Ishikawa (cell line): ENCODE measurements at regions not wholly inside any gene's neighbourhood (a gene's known extent, or its start where the extent isn't known, plus 50 kb on each side); places are given as distances from the start of the nearest gene placed in this dataset.

ENCODE experiments used
- CEBPB ChIP-seq: IDR thresholded peaks from 2 replicates; pipeline ENCODE4 v1.6.1; 2012
- CREB1 ChIP-seq: IDR thresholded peaks from 2 replicates; pipeline ENCODE4 v1.6.1; 2012; ENCODE audit warnings: low read depth
- EGR1 ChIP-seq: IDR thresholded peaks from 2 replicates; pipeline ENCODE4 v1.6.1; 2012
- EP300 ChIP-seq: IDR thresholded peaks from 2 replicates; pipeline ENCODE4 v1.6.1; 2012; ENCODE audit warnings: borderline replicate concordance
- FOXM1 ChIP-seq: IDR thresholded peaks from 2 replicates; pipeline ENCODE4 v1.6.1; 2012; ENCODE audit warnings: low read depth, borderline replicate concordance
- MAX ChIP-seq: IDR thresholded peaks from 2 replicates; pipeline ENCODE4 v1.6.1; 2012
- NFIC ChIP-seq: IDR thresholded peaks from 2 replicates; pipeline ENCODE4 v1.6.1; 2012
- RAD21 ChIP-seq: IDR thresholded peaks from 2 replicates; pipeline ENCODE4 v1.6.1; 2012; ENCODE audit warnings: low read depth
- REST ChIP-seq: IDR thresholded peaks from 2 replicates; pipeline ENCODE4 v1.6.1; 2012; ENCODE audit warnings: low read depth, mild to moderate bottlenecking
- TAF1 ChIP-seq: IDR thresholded peaks from 2 replicates; pipeline ENCODE4 v1.6.1; 2012; ENCODE audit warnings: low read depth, mild to moderate bottlenecking
- TCF12 ChIP-seq: IDR thresholded peaks from 2 replicates; pipeline ENCODE4 v1.6.1; 2012; ENCODE audit warnings: low read depth
- TEAD4 ChIP-seq: IDR thresholded peaks from 2 replicates; pipeline ENCODE4 v1.6.1; 2012
- USF1 ChIP-seq: IDR thresholded peaks from 2 replicates; pipeline ENCODE4 v1.6.1; 2012
- YY1 ChIP-seq: IDR thresholded peaks from 2 replicates; pipeline ENCODE4 v1.6.1; 2012; ENCODE audit warnings: low read depth
- ZBTB7A ChIP-seq: IDR thresholded peaks from 2 replicates; pipeline ENCODE4 v1.6.1; 2012; ENCODE audit warnings: low read depth

GRCh38 chr10:83691791-83692596 is 447.3 kb upstream of the GHITM start:
- TF ChIP-seq ZBTB7A (no peak), TCF12 (no peak), FOXM1 (no peak), YY1 (no peak), REST (no peak), EP300 (no peak), CREB1 (no peak)

GRCh38 chr10:83698899-83699298 is 440.4 kb upstream of the GHITM start:
- TF ChIP-seq RAD21, result no peak
- TF ChIP-seq EGR1, result no peak
- TF ChIP-seq ZBTB7A, result no peak
- TF ChIP-seq USF1, result no peak
- TF ChIP-seq TEAD4, result no peak
- no peak for TF ChIP-seq CEBPB
- no peak for TF ChIP-seq TCF12
- TF ChIP-seq MAX, result no peak
- TF ChIP-seq TAF1, result no peak
- TF ChIP-seq REST, result no peak
- TF ChIP-seq YY1, result no peak
- no peak for TF ChIP-seq FOXM1
- TF ChIP-seq CREB1, result no peak
- no peak for TF ChIP-seq NFIC

GRCh38 chr10:83701799-83702198 is 437.5 kb upstream of the GHITM start:
- no peak for TF ChIP-seq CEBPB
- no peak for TF ChIP-seq MAX
- TF ChIP-seq RAD21, result no peak
- no peak for TF ChIP-seq USF1
- TF ChIP-seq EP300, result no peak
- no peak for TF ChIP-seq NFIC
- TF ChIP-seq ZBTB7A, result no peak
- TF ChIP-seq REST, result no peak
- no peak for TF ChIP-seq FOXM1
- TF ChIP-seq TAF1, result no peak
- TF ChIP-seq TCF12, result no peak
- TF ChIP-seq YY1, result no peak
- TF ChIP-seq CREB1, result no peak
- TF ChIP-seq TEAD4, result no peak
- no peak for TF ChIP-seq EGR1

GRCh38 chr10:83702731-83703130 is 436.6 kb upstream of the GHITM start:
- TF ChIP-seq TCF12, result no peak
- TF ChIP-seq USF1, result no peak
- no peak for TF ChIP-seq CEBPB
- no peak for TF ChIP-seq RAD21
- TF ChIP-seq EP300, result no peak
- TF ChIP-seq TAF1, result no peak
- no peak for TF ChIP-seq MAX
- no peak for TF ChIP-seq ZBTB7A
